Activated CD4-positive, alpha-beta T cell treated with anti-CD3 and anti-CD28 coated beads, Interleukin-2, amount 50 U/mL, for 48 hours (primary cell): ENCODE measurements at regions not wholly inside any gene's neighbourhood (a gene's known extent, or its start where the extent isn't known, plus 50 kb on each side); places are given as distances from the start of the nearest gene placed in this dataset.
"Not testable (repeated sequence)": the region's sequence is repeated elsewhere in the genome, so short reads cannot be mapped to it uniquely, and the experiment has no call there.

ENCODE experiments used
- DNase-seq, 2 experiments: peaks; one replicate each; pipeline ENCODE4 v3.0.0-alpha.2; 2020

DNA sequence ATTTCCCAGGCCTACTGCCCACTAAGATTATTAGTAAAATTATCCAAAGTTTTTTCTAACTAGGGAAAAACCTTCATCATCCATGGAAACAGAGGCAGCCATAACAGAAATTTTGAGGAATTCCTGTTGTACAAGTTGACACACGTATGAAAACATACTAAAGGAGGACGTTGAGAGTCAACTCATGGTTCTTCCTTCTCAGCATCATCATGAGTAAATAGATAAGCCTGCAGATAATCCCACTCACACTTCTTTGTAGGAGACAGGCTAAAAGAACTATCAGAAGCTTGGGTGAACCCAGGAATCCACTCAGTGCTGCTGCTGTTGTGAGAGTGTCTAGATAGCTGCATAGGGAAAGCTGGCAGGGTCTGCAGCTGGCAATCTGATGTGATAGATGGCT lies 694.8 kb upstream of the NR2F2 start:
- DNase-seq = no peak

DNA sequence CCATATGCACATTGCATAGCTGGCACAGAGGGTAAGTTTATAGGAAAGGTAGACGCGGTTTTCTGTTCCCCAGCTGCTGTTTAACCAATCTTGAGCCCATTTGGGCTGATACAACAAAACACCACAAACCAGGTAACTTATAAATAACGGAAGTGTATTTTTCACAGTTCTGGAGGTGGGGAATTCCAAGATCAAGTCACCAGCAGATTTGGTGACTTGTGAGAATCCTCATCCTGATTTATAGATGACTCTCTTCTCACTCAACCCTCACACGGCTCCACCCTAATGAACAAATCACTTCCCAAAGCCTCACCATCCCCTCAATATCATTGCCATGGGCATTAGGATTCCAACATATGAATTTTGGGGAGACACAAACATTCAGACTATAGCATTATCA lies 694.4 kb upstream of the NR2F2 start:
- no peak for DNase-seq

DNA sequence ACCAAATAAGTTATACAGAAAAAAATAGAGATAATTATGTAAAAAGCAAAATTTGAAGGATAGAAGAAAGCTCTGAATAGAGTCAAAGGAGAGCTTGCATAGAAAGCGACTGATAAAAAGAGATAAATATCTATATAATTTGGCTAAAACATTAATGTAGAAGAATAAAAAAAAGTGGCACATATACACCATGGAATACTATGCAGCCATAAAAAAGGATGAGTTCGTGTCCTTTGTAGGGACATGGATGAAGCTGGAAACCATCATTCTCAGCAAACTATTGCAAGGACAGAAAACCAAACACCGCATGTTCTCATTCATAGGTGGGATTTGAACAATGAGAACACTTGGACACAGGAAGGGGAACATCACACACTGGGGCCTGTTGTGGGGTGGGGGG lies 693.3 kb upstream of the NR2F2 start:
- DNase-seq = not testable (repeated sequence)

DNA sequence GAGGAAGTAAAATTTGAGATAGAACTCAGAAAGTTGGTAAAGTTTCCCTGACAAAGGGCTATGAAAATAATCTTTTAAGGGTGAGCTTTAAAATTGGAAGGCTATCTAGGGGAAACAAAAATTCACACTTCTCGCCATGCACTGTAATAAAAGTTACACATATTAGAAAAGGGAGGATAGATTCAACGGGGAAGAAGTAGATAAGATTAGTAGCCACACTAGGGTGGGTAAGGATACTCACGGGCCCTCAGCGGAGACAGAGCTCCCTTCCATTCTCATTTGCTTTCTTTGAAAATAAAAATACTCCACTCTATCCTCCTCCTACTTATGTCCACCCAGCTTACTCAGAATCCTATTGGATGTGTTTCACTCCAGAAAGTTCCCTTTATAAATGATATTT lies 691.3 kb upstream of the NR2F2 start:
- DNase-seq = no peak

DNA sequence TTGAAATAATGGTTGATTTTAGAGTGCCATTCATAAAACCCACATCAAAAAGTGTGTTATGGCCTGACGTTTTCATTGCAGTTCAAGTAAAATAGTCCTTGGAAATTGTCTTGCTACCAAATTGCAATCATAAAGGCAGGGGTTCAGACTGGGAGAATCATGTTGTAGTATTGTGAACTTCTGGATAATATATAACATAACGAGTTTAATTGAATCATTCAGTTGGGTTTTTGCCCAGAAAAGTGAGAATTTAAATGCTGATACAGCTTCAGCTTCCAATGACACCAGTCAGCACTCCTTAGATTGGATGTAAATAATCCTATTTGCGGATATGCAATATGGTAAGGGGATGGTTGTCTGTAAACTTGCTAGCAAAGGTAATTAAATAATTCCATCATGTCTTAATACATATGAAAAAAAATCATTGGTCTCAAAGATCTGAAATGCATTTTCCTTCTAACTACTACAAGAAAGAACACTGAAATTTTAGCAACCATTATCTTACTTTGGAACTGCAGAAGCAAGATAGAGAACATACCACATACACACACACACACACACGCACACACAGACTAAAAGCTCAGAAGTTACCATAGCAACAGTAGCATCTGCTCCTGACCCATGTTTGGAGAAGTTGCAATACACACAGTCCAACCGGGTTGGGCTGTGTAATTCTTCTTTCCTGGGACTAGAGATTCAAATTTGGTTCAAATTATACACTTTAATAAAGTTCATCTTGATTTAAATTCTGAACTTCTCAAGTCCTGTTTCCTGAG lies 686.2 kb upstream of the NR2F2 start:
- DNase-seq = no peak

DNA sequence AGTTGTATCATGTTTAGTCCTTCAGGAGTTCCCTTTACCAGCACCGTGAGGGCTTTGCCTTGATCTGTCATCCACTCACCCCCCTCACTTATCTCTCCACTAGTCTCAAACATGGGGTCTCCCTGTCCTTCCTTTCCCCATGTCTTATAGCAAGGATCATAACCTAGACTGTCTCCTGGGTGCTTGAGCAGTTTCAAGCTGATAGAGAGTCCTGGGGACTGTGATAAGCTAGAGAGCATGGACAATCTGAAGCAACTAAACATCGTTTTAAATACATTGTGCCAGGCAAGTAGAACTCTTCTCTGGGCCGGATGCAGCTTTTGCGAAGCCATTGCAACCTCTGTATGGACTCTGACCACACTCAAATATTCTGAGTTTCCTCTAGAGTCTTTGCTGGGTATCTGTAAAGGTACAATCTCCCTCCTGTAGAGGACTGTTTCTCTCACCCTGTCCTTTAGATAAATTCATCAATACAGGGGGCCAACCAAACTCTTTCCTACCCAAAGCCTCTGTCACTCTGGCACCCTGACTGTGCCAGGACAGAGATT lies 684.6 kb upstream of the NR2F2 start:
- no peak for DNase-seq

DNA sequence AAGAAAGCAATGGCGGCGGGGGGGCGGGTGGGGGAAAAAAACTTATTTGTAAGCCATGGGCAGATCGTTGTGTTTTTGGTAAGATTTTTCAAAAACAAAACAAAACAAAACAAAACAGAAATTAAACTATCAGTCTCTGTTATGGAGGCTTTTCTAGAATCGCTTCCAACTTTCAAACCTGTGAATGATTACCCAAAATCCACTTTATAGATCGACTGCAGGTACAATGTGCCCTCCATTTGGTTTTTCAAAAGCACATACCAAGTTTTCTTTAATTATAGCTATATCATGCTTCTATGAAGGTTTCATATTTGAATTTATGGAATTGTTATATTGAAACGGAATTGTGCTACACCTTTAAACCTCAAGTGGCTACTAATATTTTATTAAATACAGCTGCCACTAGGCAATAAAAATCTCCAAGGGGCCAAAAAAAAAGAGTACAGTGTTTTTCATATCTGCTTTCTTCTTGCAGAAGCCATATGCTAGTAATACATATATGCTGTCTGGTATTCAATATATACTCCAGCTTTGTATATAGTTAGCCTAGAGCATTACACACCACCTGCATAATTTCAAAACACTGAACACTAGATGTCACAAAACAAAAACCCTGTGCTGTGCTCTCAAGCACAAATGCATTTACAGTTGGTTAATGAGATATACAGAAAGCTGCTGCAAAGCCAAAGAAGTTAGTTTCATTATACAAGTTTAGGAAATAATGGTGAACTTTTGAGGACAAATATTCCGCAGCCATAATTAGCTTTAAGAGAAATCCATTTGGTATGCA lies 683.8 kb upstream of the NR2F2 start:
- no peak for DNase-seq

DNA sequence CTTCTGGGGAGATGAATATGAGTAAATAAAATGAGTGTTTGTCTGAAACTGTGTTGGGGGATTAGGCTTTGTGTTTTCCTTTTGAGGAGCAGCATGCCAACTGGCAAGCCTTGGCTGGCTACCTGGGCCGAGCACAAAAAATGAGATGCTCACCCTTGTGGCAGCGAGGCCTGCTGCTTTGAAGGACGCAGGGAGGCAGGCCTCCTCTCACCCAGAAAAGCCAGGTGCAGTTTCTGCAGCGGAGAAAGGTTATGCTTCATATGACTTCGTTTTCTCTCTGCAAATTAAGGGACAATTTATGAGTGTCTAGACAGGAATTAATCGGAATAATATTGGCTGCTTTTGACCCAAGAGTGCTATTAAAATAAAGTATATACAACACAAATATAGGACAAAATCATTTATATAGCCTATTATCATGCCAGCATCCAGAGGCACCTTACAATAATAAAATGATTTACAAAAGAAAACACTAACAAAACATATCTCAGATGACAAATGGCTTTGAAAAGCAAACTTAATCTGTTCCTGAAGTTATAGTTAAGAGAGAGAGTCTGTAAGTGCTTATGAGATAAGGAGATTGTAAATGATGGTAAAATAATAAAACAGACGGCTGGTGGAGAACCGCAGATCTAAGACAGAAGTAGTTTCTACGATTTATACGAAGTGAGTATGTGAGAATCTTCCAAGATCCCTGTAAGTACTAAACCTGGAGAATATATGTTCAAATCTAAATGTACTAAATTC lies 682.8 kb upstream of the NR2F2 start:
- no peak for DNase-seq

DNA sequence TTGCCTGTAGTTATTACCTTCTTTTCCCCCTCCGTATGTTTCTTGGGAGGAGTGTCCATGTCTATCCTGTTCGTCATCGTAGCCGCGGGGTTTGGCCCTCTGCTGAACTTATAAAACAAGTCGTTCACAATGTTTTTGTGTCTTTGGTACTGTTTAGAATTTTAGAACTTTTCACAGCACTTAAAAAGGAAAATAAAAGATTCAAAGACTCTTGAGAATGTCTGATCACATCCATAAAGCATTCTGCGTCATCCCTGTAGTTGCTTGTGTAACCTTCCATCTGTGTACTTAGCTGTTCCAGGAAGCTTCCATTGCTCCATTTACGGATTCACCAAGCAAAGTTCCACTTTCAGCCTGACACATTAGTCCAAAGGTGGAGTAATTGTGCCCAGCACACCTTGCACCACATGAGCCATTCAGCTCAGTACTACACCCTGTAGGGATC lies 677.1 kb upstream of the NR2F2 start:
- DNase-seq = no peak

DNA sequence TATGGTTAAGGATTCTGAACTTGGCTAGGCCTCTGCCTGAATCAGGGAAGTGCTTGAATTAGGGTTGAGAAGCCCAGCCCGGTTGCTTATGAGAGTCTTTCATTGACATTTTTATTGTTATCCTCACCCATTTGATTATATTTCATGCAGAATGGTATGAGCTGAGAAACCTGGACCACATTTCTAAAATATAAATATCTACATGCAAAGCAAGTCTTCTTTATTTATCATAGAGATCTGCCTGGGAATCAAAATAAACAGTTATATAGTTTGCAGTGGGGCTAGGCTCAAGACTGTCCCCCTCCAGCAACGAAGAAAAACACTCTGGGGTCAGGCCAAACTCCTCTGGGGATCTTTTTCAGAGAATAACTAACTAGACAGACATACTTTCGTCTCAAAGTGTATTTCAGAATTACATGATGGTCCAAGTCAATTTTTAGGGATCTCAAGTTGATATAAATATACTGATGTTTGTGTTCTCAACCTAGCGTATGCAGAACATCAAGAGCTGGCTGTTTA lies 675.4 kb upstream of the NR2F2 start:
- no peak for DNase-seq

DNA sequence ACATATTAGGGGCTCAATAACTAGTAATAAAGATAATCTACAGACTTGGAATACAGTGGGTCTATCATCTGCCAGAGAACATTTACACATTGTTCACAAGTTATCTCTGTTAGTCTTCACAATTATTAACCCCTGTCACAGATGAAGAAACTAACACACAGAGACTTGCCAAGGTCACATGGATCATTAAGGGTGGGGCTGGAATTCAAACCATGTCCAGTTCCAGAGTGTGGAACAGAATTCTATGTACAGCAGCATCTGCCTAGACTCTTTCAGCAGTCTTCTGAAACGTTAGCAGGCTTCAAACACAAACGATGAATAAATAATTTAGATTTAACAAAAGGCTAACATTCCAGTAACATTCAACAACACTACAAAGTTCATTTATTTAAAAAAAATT lies 673.9 kb upstream of the NR2F2 start:
- no peak for DNase-seq

DNA sequence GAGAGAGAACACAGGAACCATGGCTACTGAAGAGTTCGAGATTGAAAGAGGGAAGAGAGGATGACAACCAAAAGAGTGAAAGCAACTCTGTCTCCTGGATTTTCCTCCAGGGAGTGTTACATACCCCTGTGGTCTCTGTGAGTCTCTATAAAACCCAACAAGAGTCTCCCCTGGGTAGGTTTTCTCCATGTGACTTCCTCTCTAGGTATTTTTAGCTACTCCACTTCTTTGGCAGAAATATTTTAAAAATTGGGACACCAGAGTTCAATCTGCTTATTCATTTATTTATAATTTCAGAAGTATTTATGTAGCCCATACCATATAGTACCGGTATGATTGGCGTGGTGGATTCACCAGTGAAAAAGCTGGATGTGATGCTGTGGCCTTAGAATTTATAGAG lies 671.7 kb upstream of the NR2F2 start:
- no peak for DNase-seq

DNA sequence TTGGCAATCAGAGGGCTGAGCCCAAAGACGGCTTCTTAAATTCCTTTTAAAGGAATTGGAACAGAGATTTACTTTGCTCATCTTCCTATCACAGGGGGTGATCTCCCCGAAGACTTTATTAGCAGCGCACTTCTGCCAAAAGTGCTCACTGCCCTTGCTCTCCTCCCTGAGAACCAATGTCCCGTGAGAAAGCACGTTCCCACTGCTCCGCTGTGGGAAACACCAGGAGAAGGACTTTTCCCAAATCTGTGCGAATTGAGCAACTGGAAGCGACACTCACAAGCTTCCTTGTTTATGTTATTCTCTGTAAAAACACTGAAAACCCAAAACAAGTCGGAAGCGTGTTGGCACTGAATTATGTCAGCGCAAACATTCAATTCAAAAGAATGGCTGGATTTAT lies 670.8 kb upstream of the NR2F2 start:
- DNase-seq = no peak

DNA sequence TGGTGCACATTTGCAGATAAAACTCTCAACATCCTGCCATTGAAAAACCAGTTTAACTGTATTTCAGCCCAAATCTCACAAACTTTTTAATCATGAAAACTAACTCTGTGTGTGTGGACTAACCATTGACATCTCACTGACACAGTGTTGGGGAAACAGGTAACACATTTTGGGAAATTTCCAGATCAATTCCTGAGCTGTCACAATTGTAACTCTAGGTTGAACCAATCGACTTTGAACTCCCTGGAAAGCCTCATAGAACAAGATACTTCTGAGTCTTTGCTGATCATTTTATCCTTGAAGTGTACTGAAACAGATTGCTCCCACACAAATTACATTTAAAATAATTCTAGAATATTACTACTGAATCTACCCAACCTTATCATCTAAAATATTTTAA lies 667.9 kb upstream of the NR2F2 start:
- no peak for DNase-seq

DNA sequence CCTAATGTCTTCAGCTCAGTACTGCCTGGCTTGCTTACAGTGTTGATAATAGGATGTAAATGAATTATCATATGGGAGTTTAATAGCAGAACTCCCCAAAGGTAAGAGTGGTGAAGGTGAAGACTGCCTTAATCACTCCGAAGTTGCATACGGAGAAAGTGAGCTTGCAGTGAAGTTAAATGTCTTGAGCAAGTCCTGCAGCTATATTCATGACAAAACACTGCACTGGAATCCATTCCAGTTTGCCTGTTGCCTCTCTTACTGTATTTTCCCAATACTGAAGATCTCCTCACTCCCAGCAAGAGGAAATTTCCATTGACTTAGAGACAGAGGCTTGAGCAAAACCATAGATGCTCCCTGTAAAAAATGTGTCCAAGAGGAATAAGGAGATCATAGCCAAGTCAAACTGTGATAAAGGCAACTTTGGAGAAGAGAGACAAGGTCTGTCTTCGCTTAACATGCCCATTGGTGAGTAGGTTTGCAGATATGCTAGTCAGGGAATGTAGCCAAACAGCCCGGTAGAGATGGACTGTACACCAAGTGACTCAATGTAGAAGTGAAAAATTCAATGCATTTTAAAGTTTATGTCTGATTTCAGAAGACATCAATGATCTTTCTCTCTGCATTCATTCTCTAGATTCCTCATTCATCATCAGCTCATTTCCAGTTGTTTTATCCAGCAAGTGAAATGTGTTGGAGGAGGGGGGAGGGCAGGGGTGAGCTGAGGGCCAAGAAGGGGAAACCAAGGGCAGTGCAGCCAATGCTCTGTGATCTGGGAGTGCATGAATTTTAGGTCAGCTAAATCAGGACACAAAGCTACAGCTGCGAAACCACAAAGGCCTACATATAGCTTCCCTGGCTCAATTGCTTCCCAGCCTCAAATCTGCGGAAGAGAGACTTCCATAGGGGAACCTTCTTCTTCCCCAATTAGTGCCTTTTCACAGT lies 667.1 kb upstream of the NR2F2 start:
- no peak for DNase-seq

DNA sequence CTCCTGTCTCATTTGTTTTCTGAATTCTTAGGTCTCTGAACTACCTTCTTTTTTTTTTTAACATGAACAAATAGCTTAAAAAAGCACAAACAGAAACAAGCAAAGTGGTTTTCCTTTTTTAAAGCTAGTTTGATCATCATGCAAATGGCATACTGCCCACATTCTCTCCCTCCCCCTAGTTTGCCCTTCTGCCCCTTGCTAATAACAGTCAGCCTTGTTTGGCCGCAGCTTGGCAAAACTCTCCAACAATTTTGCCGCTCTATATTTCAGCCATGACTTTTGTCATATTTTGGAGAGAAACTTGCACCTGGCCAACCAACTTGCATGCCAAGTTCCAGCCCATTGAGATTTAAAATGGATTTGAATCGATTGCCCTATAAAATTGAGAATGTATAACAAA lies 666.0 kb upstream of the NR2F2 start:
- no peak for DNase-seq

DNA sequence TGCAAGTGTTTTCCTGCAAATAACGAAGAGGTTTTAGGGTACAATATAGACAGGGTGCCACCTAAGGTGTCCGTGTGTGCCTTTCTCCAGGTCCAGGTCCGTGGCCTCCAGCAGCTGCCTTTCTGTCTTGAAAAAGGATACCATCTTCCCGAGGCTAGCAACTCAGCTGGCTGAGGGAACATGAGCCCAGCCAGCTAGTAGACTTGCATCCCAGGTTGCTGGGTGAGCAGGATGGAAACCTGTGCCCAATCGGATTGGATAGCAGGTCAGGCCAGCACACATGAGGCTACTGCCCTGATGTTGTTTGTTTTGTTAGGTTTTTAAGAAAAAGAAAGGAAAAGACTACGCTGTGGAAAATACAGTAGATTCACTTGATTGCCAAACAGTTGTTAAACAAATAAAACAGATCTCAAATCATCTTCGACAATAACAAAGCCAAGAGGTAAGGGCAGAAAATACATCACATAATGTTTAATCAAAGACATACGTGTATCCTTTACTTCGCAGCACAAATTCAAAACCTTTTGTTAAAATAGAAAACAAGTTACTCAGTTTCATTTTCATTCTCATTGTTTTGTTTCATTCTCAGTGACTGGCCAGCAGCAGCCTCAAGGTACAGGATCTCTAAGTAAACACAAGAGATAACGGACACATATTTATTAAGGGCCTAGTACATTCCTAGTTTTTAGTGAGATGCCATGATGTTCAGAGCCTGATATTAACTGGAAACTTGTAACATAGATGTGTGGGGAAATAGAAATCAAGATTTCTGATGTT lies 661.2 kb upstream of the NR2F2 start:
- no peak for DNase-seq

DNA sequence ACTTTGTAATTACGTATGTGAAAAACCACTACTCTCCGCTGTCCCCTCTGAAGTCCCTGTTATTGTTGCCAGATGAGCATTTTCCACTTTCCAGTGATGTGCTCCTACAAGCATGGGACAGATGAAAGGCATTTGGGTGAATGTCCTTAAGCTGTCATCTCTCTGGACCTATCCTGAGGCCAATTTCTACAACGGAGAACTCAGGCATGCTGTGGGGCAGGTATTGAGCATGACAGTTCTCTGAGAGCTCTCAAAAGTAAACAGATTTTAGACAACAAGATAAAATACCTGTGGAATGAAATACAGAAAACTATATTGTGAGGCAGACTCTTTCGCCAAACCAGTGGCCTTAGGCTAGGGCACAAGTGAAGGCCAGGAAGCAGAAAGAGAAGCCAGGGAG lies 656.5 kb upstream of the NR2F2 start:
- DNase-seq = no peak

DNA sequence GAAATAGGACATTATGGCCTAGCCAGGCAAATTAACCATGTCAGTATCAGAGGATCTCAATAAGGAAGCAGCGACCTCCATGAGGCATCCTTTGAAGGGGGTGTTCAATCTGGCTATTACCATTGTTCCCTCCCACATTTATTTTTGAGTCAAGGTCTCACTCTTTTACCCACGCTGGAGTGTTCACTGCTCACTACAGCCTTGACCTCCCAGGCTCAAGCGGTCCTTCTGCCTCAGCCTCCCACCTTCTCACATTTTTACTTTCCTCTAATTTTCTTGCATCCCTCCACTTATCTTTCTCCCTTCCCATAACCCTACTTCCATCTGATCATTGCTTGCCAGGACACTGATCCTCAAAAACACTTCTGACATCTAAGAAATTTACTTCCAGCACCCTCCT lies 654.0 kb upstream of the NR2F2 start:
- DNase-seq = no peak

DNA sequence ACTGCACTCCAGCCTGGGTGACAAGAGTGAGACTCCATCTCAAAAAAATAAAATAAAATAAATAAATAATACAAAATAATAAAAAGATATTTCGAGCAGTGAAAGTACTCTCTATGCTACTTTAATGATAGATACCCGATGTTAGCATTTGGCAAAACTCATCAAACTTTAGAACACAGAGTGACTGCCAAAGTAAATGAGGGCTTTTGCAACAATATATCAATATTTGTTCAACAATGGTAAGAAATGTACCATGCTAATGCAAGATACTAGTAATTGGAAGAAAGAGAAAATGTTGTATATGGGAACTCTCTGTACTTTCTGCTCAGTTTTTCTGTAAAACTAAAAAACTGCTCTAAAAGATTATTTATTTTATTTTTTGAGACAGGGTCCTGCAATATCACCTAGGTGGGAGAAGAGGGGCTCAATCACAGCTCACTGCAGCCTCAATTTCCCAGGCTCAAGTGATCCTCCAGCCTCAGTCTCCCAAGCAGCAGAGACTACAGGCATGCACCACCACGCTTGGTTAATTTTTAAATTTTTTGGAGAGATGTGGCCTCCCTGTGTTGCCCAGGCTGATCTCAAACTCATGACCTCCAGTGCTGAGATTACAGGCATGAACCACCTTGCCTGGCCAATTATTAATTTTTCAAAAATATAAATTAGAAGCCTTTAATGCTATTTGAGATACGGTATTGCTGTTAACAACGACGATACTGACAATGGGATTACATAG lies 650.5 kb upstream of the NR2F2 start:
- no peak for DNase-seq

DNA sequence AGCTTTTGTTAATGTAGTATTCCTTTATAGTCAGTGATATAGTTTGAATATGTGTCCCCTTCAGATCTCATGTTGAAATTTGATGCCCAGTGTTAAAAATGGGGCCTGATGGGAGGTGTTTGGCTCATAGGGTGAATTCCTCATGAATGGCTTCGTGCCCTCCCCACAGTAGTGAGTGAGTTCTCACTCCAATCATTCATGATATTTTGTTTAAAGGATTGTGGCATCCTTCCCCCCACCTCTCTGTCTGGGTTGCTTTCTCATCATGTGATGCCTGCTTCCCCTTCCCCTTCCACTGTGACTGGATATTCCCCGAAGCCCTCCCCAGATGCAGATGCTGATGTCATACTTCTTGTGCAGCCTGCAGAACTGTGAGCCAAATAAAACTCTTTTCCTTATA lies 649.8 kb upstream of the NR2F2 start:
- no peak for DNase-seq
